HCT116 (cell line): ENCODE measurements at regions not wholly inside any gene's neighbourhood (a gene's known extent, or its start where the extent isn't known, plus 50 kb on each side); places are given as distances from the start of the nearest gene placed in this dataset.

ENCODE experiments used
- ATAC-seq: fragments of 200-7000 bp; cut with Tn5 transposase; 2 replicates; pipeline ENCODE4 v1.9.1; 2020; ENCODE audit warnings: mild to moderate bottlenecking, moderate library complexity
- BruUV-seq: library from RNA; stranded (reverse); fragments of 400-500 nt; replicated peaks from 2 replicates; lab custom pipeline; 2021; lab: Mats Ljungman, UMichigan
- CTCF ChIA-PET: fragments of 300-600 bp; sonication (Branson Sonifier 250); formaldehyde crosslinking; loops from one replicate; lab custom pipeline; 2021; ENCODE audit warnings: antibody characterized with exemption; lab: Charles Lee
- POLR2A ChIA-PET: fragments of 300-600, 350-600 bp; sonication (Branson Sonifier 250); formaldehyde crosslinking; loops from one replicate; lab custom pipeline; 2021; ENCODE audit warnings: antibody characterized with exemption; lab: Charles Lee
- RAD21 ChIA-PET, 2 experiments: fragments of 300-600 bp; sonication (Branson Sonifier 250); formaldehyde crosslinking; loops; one replicate each; lab custom pipeline; 2023; ENCODE audit warnings: low total read pairs in 2 of 2; ENCODE audit not compliant: uncharacterized antibody in 2 of 2, unreplicated experiment in 2 of 2, low non-redundant PET in 1 of 2; lab: Charles Lee
- DNase-seq: peaks from one replicate; pipeline ENCODE4 v3.0.0-alpha.2; 2010; ENCODE audit warnings: low read depth, low spot score
- H2AFZ ChIP-seq: fragments of 200-600 bp; shearing (Covaris generic), sonication (generic); 2 replicates; pipeline ENCODE4 v1.6.1; 2017; ENCODE audit warnings: low read depth, mixed run types, mixed read lengths, antibody characterized with exemption, low read length; ENCODE audit not compliant: poor library complexity, severe bottlenecking
- H3K27ac ChIP-seq: 2 replicates; pipeline ENCODE4 v1.5.1; 2012; ENCODE audit warnings: low read depth, low read length
- H3K27me3 ChIP-seq: fragments of 200-600 bp; sonication (generic); 2 replicates; pipeline ENCODE4 v1.6.1; 2016; ENCODE audit warnings: mixed run types, low read length, mixed read lengths; ENCODE audit not compliant: insufficient read depth
- H3K36me3 ChIP-seq, 2 experiments: fragments of 200-500 bp in 1 of 2; fragments of 200-600 bp in 1 of 2; sonication (Bioruptor generic) in 1 of 2; sonication (generic) in 1 of 2; 2 replicates each; pipeline versions ENCODE4 v1.5.1 to v1.6.1; 2014 to 2016; ENCODE audit warnings: low read length in 2 of 2, inconsistent platforms in 1 of 2, mixed read lengths in 1 of 2, mixed run types in 1 of 2; ENCODE audit not compliant: insufficient read depth in 2 of 2, control insufficient read depth in 1 of 2
- H3K4me1 ChIP-seq, 2 experiments: fragments of 200-600 bp in 1 of 2; sonication (generic) in 1 of 2; 2 replicates each; pipeline versions ENCODE4 v1.5.1 to v1.6.1; 2012 to 2017; ENCODE audit warnings: low read length in 2 of 2, inconsistent platforms in 1 of 2, mild to moderate bottlenecking in 1 of 2, mixed read lengths in 1 of 2, mixed run types in 1 of 2, moderate library complexity in 1 of 2; ENCODE audit not compliant: insufficient read depth in 2 of 2, control insufficient read depth in 1 of 2
- H3K4me2 ChIP-seq: fragments of 200-600 bp; sonication (generic); 2 replicates; pipeline ENCODE4 v1.6.1; 2017; ENCODE audit warnings: mixed run types, low read length, mixed read lengths
- H3K4me3 ChIP-seq, 2 experiments: fragments of 200-600 bp in 1 of 2; sonication (generic) in 1 of 2; replicated peaks in 1 of 2; 2 replicates each; pipeline ENCODE4 v1.5.1; 2011 to 2016; ENCODE audit warnings: low read length in 2 of 2, control low read depth in 1 of 2, low read depth in 1 of 2, mild to moderate bottlenecking in 1 of 2, mixed read lengths in 1 of 2, mixed run types in 1 of 2
- H3K79me2 ChIP-seq: fragments of 200-600 bp; sonication (generic); 2 replicates; pipeline ENCODE4 v1.6.1; 2017; ENCODE audit warnings: mild to moderate bottlenecking, mixed run types, low read length, moderate library complexity, mixed read lengths; ENCODE audit not compliant: insufficient read depth
- H3K9ac ChIP-seq: fragments of 200-600 bp; sonication (generic); 2 replicates; pipeline ENCODE4 v1.6.1; 2016; ENCODE audit warnings: low read length, mixed read lengths
- H3K9me2 ChIP-seq: fragments of 200-600 bp; sonication (generic), shearing (Covaris generic); 2 replicates; pipeline ENCODE4 v1.6.1; 2017; ENCODE audit warnings: mixed run types, mild to moderate bottlenecking, moderate library complexity; ENCODE audit not compliant: insufficient read depth
- H3K9me3 ChIP-seq, 2 experiments: fragments of 200-500 bp in 1 of 2; fragments of 200-600 bp in 1 of 2; sonication (Bioruptor generic) in 1 of 2; sonication (generic) in 1 of 2; 2 replicates each; pipeline ENCODE4 v1.6.1; 2014 to 2017; ENCODE audit warnings: low read length in 2 of 2, mixed read lengths in 2 of 2, inconsistent platforms in 1 of 2, low read depth in 1 of 2, mild to moderate bottlenecking in 1 of 2, mixed run types in 1 of 2, moderate library complexity in 1 of 2; ENCODE audit not compliant: control insufficient read depth in 1 of 2, insufficient read depth in 1 of 2
- H4K20me1 ChIP-seq: fragments of 200-600 bp; sonication (generic), shearing (Covaris generic); 2 replicates; pipeline ENCODE4 v1.6.1; 2017; ENCODE audit warnings: mixed run types, mild to moderate bottlenecking, moderate library complexity; ENCODE audit not compliant: insufficient read depth
- ATF3 ChIP-seq: IDR thresholded peaks from 2 replicates; pipeline ENCODE4 v1.6.1; 2012
- CBX3 ChIP-seq: IDR thresholded peaks from 2 replicates; pipeline ENCODE4 v1.6.1; 2012; ENCODE audit warnings: low read depth
- EGR1 ChIP-seq: IDR thresholded peaks from 2 replicates; pipeline ENCODE4 v1.6.1; 2012; ENCODE audit warnings: low read depth
- FOSL1 ChIP-seq: IDR thresholded peaks from 2 replicates; pipeline ENCODE4 v1.6.1; 2012; ENCODE audit warnings: low read depth
- JUND ChIP-seq: IDR thresholded peaks from 2 replicates; pipeline ENCODE4 v1.6.1; 2012
- SP1 ChIP-seq: IDR thresholded peaks from 2 replicates; pipeline ENCODE4 v1.6.1; 2012; ENCODE audit warnings: low read depth
- ZBTB33 ChIP-seq: IDR thresholded peaks from 2 replicates; pipeline ENCODE4 v1.6.1; 2011; ENCODE audit warnings: mild to moderate bottlenecking, low read length, moderate library complexity; ENCODE audit not compliant: insufficient replicate concordance; ENCODE audit errors: extremely low read depth
- ZFX ChIP-seq: fragments of 450-650 bp; IDR thresholded peaks from 2 replicates; pipeline ENCODE4 v1.6.1; 2017
- ZNF274 ChIP-seq: fragments of 200-500 bp; sonication (Bioruptor generic); IDR thresholded peaks from 2 replicates; pipeline ENCODE4 v1.6.1; 2014; ENCODE audit warnings: mild to moderate bottlenecking, low read depth, low read length, inconsistent platforms
- intact Hi-C: fragments of 100-400 bp; cut with micrococcal nuclease; formaldehyde crosslinking; loops from 2 replicates; pipeline ENCODE4 v1.10.0; 2022

DNA sequence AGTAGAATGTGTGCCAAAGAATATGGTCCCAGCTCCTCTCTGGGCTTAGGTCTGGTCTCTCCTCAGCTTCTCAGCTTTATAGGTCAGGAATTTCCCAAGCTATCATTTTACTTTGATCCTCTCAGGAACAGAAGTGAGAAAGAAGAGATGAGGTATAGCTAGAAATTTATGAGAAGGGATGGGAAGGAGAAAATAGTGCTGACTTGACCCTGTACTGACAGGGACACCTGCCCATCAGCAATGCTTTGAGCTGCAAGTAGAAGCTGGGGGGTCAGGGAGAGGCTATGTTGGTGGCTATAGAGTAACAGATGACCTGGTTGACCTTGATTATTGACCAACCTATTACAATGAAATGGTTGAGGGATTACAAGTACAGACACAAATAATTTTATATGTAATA is 75.0 kb downstream of the XCL2 start (continued):
- TF ChIP-seq ATF3 = no peak
- TF ChIP-seq ZNF274 = no peak
- no peak for TF ChIP-seq SP1

- Histone ChIP-seq H3K79me2 (no peaks in the 10 kb centered on the region), H3K9ac (no peak overlapping the region), H4K20me1 (no peaks in the 10 kb centered on the region), H3K9me2 (no peaks in the 10 kb centered on the region), H3K4me2 (peak overlapping the region; percentile 28), H2AFZ (peak overlapping the region; percentile 84), H3K4me1 (peaks cover 20 to 41% of the 10 kb centered on the region in 2 experiments), H3K36me3 (no peaks in the 10 kb centered on the region), H3K9me3 (no peaks in the 10 kb centered on the region), H3K27ac (no peak overlapping the region), H3K4me3 (no peak overlapping the region), H3K27me3 (no peaks in the 10 kb centered on the region)
- CTCF ChIA-PET = interaction anchor here (1.7 kb wide), 1 partner anchor 29 kb away, joined by 5 read pairs; no protein-coding TSS in a partner anchor
- no peak for TF ChIP-seq JUND
- TF ChIP-seq FOSL1 = no peak
- TF ChIP-seq EGR1 = no peak
- TF ChIP-seq ZFX = no peak
- no peak for TF ChIP-seq ZBTB33
- TF ChIP-seq CBX3 = no peak
- no TSS peak for BruUV-seq
- ATAC-seq (no peak), DNase-seq (no peak)
- RAD21 ChIA-PET = no interaction called here
- intact Hi-C loops = no loop called here
- POLR2A ChIA-PET = no interaction called here
These were observed 75.6 kb downstream of the XCL2 start for GRCh38 chr1:168468042-168468809.
